NCI-H526 (cell line): ENCODE measurements at regions not wholly inside any gene's neighbourhood (a gene's known extent, or its start where the extent isn't known, plus 50 kb on each side); places are given as distances from the start of the nearest gene placed in this dataset.
"Not testable (repeated sequence)": the region's sequence is repeated elsewhere in the genome, so short reads cannot be mapped to it uniquely, and the experiment has no call there.

Source experiments
- DNase-seq, 2 experiments: peaks; one replicate each; lab custom pipeline; 2025; lab: John Stamatoyannopoulos, UW

GRCh38 chr12:126960709-126961108 lies 1306.3 kb upstream of the TMEM132C start:
- no peak for DNase-seq

GRCh38 chr12:126963825-126964224 lies 1303.1 kb upstream of the TMEM132C start:
- DNase-seq = no peak

- no peak for DNase-seq
Measured at GRCh38 chr12:126966498-126966897, 1300.5 kb upstream of the TMEM132C start.

GRCh38 chr12:126967152-126967551 lies 1299.8 kb upstream of the TMEM132C start:
- DNase-seq = no peak

- DNase-seq = peak in 1 of 2 experiments; percentile 6
Measured at GRCh38 chr12:126974779-126975178, 1292.2 kb upstream of the TMEM132C start.

GRCh38 chr12:126976579-126976978 lies 1290.4 kb upstream of the TMEM132C start:
- no peak for DNase-seq

GRCh38 chr12:126979564-126979963 lies 1287.4 kb upstream of the TMEM132C start:
- not testable (repeated sequence) for DNase-seq

GRCh38 chr12:126982707-126983106 lies 1284.3 kb upstream of the TMEM132C start:
- no peak for DNase-seq

- not testable (repeated sequence) for DNase-seq
Measured at GRCh38 chr12:126983735-126984134, 1283.2 kb upstream of the TMEM132C start.

- DNase-seq = not testable (repeated sequence)
Measured at GRCh38 chr12:126985663-126986062, 1281.3 kb upstream of the TMEM132C start.

- DNase-seq = no peak
Measured at GRCh38 chr12:126989532-126989931, 1277.4 kb upstream of the TMEM132C start.

GRCh38 chr12:126993898-126994297 lies 1273.1 kb upstream of the TMEM132C start:
- no peak for DNase-seq

- DNase-seq = no peak
Measured at GRCh38 chr12:126994599-126994998, 1272.4 kb upstream of the TMEM132C start.

- DNase-seq = no peak
Measured at GRCh38 chr12:126998031-126998430, 1268.9 kb upstream of the TMEM132C start.

GRCh38 chr12:126998747-126999285 lies 1268.2 kb upstream of the TMEM132C start:
- DNase-seq = no peak

- DNase-seq = no peak
Measured at GRCh38 chr12:126999352-126999751, 1267.6 kb upstream of the TMEM132C start.

GRCh38 chr12:127005406-127005805 lies 1261.6 kb upstream of the TMEM132C start:
- no peak for DNase-seq

- DNase-seq = no peak
Measured at GRCh38 chr12:127006972-127007371, 1260.0 kb upstream of the TMEM132C start.

GRCh38 chr12:127008755-127009403 lies 1258.1 kb upstream of the TMEM132C start:
- DNase-seq = no peak

- no peak for DNase-seq
Measured at GRCh38 chr12:127012109-127012508, 1254.9 kb upstream of the TMEM132C start.

- no peak for DNase-seq
Measured at GRCh38 chr12:127013197-127013596, 1253.8 kb upstream of the TMEM132C start.

- no peak for DNase-seq
Measured at GRCh38 chr12:127014079-127014478, 1252.9 kb upstream of the TMEM132C start.

- DNase-seq = no peak
Measured at GRCh38 chr12:127024791-127025190, 1242.2 kb upstream of the TMEM132C start.

GRCh38 chr12:127025545-127025944 lies 1241.4 kb upstream of the TMEM132C start:
- DNase-seq = no peak
